Mammary epithelial cell (primary cell): ENCODE measurements at regions not wholly inside any gene's neighbourhood (a gene's known extent, or its start where the extent isn't known, plus 50 kb on each side); places are given as distances from the start of the nearest gene placed in this dataset.

Experiments
- EZH2 ChIP-seq: IDR thresholded peaks from 2 replicates; pipeline ENCODE4 v1.6.1; 2012; ENCODE audit warnings: low read length, inconsistent platforms, borderline replicate concordance
- TF ChIP-seq, protein P1 (sequence below), 2 donors: IDR thresholded peaks in 1 of 2; conservative IDR thresholded peaks in 1 of 2; 2 replicates each; pipeline ENCODE4 v1.5.1; 2011 to 2012; ENCODE audit warnings: inconsistent platforms in 2 of 2, low read length in 2 of 2, mild to moderate bottlenecking in 2 of 2, control low read depth in 1 of 2, low read depth in 1 of 2; ENCODE audit not compliant: insufficient read depth in 1 of 2; ENCODE audit errors: extremely low read depth in 1 of 2

DNA sequence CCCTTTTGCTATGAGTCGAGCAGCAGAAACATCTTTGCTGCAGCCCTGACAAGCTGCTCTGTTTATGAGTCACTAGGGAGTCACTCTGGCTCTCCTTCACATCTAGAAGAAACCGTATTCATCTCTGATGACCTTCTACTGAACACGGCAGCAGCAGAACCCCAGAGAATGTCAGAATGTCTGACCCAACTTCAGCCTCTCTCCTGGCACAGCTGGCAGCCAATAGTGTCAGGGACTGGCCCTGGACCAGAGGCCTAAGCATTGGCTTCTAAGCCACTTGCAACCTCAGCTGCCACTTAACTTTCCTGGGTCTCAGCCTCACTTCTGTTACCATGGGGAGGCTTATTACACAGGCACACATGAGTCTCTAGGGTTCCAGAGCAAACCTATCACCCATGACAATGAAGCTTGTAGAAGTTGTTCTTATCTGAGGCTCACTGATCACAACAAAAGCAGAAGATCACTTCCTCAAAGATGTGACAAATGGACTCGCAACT is 184.1 kb upstream of the TLE3 start:
- TF ChIP-seq, protein P1, sequence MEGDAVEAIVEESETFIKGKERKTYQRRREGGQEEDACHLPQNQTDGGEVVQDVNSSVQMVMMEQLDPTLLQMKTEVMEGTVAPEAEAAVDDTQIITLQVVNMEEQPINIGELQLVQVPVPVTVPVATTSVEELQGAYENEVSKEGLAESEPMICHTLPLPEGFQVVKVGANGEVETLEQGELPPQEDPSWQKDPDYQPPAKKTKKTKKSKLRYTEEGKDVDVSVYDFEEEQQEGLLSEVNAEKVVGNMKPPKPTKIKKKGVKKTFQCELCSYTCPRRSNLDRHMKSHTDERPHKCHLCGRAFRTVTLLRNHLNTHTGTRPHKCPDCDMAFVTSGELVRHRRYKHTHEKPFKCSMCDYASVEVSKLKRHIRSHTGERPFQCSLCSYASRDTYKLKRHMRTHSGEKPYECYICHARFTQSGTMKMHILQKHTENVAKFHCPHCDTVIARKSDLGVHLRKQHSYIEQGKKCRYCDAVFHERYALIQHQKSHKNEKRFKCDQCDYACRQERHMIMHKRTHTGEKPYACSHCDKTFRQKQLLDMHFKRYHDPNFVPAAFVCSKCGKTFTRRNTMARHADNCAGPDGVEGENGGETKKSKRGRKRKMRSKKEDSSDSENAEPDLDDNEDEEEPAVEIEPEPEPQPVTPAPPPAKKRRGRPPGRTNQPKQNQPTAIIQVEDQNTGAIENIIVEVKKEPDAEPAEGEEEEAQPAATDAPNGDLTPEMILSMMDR (conservative IDR thresholded peaks at IDR 0.05 in 1 of 2, IDR thresholded peaks at IDR 0.05 in 1 of 2; ENCODE audit: extremely low read depth in 1 of 2, insufficient read depth in 1 of 2, low read depth in 1 of 2, low read length in 2 of 2), result no peak
- no peak for TF ChIP-seq EZH2
